ENCODE measurements at regions not wholly inside any gene's neighbourhood (a gene's known extent, or its start where the extent isn't known, plus 50 kb on each side); places are given as distances from the start of the nearest gene placed in this dataset.

- Histone ChIP-seq H3K9ac (no peak overlapping the region), H3K4me2 (ENCODE audit: low read length) (no peak overlapping the region), H3K4me1 (no peaks in the 10 kb centered on the region), H3K27me3 (ENCODE audit: control insufficient read depth, insufficient read depth, low read length) (no peaks in the 10 kb centered on the region), H3K27ac (no peak overlapping the region), H2AFZ (no peak overlapping the region), H3K79me2 (no peaks in the 10 kb centered on the region), H3K36me3 (ENCODE audit: control insufficient read depth, insufficient read depth, low read length) (no peaks in the 10 kb centered on the region), H3K9me3 (ENCODE audit: control insufficient read depth, low read length) (no peaks in the 10 kb centered on the region), H3K4me3 (ENCODE audit: low read depth, low read length) (no peak overlapping the region)
- no peak for TF ChIP-seq CTCF (IDR thresholded peaks at IDR 0.05)
Observed at GRCh38 chr7:39824456-39825200, 125.4 kb upstream of the CDK13 start.

DNA sequence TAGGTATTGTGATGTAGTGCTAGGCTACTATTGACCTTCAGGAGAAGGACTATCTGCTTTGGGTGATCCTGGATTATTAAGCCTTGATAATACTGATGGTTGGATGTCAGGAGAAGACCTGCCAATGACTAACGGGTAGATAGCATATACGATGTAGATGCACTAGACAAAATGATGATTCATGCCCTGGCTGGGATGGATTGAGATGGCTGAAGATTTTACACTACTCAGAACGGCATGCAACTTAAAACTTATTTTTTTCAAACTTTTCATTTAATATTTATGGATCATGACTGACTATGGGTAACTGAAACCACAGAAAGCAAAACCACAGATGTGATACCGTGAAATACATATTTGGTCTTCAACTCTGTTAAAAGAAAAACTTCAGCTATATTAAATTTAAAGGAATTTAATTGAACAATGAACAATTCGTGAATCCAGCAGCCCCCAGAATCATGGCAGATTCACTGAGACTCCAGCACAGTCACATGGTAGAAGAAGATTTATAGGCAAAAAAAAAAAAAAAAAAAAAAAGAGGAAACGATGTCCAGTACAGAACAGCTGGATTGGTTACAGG lies 124.6 kb upstream of the CDK13 start:
- no peaks in the 10 kb centered on the region for H3K4me1 ChIP-seq
- H3K9ac ChIP-seq: no peak overlapping the region
- H3K4me3 ChIP-seq (ENCODE audit: low read depth, low read length): no peak overlapping the region
- no peak for TF ChIP-seq CTCF (IDR thresholded peaks at IDR 0.05)
- H3K4me2 ChIP-seq (ENCODE audit: low read length): no peak overlapping the region
- no peak overlapping the region for H3K27ac ChIP-seq
- no peak overlapping the region for H2AFZ ChIP-seq
- no peaks in the 10 kb centered on the region for H3K79me2 ChIP-seq
- H3K9me3 ChIP-seq (ENCODE audit: control insufficient read depth, low read length): no peaks in the 10 kb centered on the region
- no peaks in the 10 kb centered on the region for H3K27me3 ChIP-seq (ENCODE audit: control insufficient read depth, insufficient read depth, low read length)
- H3K36me3 ChIP-seq (ENCODE audit: control insufficient read depth, insufficient read depth, low read length): no peaks in the 10 kb centered on the region

- H3K36me3 ChIP-seq (ENCODE audit: control insufficient read depth, insufficient read depth, low read length): no peaks in the 10 kb centered on the region
- H2AFZ ChIP-seq: no peak overlapping the region
- H3K4me2 ChIP-seq (ENCODE audit: low read length): no peak overlapping the region
- H3K79me2 ChIP-seq: no peaks in the 10 kb centered on the region
- no peaks in the 10 kb centered on the region for H3K9me3 ChIP-seq (ENCODE audit: control insufficient read depth, low read length)
- H3K4me3 ChIP-seq (ENCODE audit: low read depth, low read length): no peak overlapping the region
- no peak overlapping the region for H3K9ac ChIP-seq
- no peak overlapping the region for H3K27ac ChIP-seq
- TF ChIP-seq CTCF (IDR thresholded peaks at IDR 0.05): no peak
- no peaks in the 10 kb centered on the region for H3K27me3 ChIP-seq (ENCODE audit: control insufficient read depth, insufficient read depth, low read length)
- H3K4me1 ChIP-seq: no peaks in the 10 kb centered on the region
Observed at GRCh38 chr7:39826166-39826565, 123.9 kb upstream of the CDK13 start.

DNA sequence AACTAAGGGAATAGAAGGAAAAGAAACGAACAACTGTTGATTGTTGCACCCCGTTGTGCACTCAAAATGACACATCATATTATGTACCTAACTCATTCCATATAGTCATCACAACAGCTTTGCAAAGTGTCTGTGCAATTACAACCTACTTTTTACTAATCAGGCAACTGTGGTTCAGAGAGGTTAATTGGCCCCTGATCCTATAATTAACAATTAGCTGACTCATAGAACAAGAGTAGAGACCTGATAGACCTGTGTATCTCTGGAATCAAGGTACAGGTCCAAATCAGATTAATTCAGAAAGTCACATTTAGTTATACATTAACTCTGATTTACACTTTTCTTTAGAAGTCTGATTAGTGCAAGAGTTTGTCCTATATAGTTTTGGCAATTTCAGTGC lies 122.5 kb upstream of the CDK13 start:
- H3K9me3 ChIP-seq (ENCODE audit: control insufficient read depth, low read length): no peaks in the 10 kb centered on the region
- H3K4me2 ChIP-seq (ENCODE audit: low read length): no peak overlapping the region
- H3K9ac ChIP-seq: no peak overlapping the region
- no peak overlapping the region for H2AFZ ChIP-seq
- H3K79me2 ChIP-seq: no peaks in the 10 kb centered on the region
- no peaks in the 10 kb centered on the region for H3K4me1 ChIP-seq
- no peaks in the 10 kb centered on the region for H3K36me3 ChIP-seq (ENCODE audit: control insufficient read depth, insufficient read depth, low read length)
- H3K27ac ChIP-seq: no peak overlapping the region
- no peak for TF ChIP-seq CTCF (IDR thresholded peaks at IDR 0.05)
- no peak overlapping the region for H3K4me3 ChIP-seq (ENCODE audit: low read depth, low read length)
- H3K27me3 ChIP-seq (ENCODE audit: control insufficient read depth, insufficient read depth, low read length): no peaks in the 10 kb centered on the region

GRCh38 chr7:39829028-39829427 lies 121.0 kb upstream of the CDK13 start:
- H3K4me1 ChIP-seq: no peaks in the 10 kb centered on the region
- H2AFZ ChIP-seq: no peak overlapping the region
- no peak for TF ChIP-seq CTCF (IDR thresholded peaks at IDR 0.05)
- H3K36me3 ChIP-seq (ENCODE audit: control insufficient read depth, insufficient read depth, low read length): no peaks in the 10 kb centered on the region
- H3K79me2 ChIP-seq: no peaks in the 10 kb centered on the region
- no peak overlapping the region for H3K27ac ChIP-seq
- H3K4me2 ChIP-seq (ENCODE audit: low read length): no peak overlapping the region
- no peaks in the 10 kb centered on the region for H3K27me3 ChIP-seq (ENCODE audit: control insufficient read depth, insufficient read depth, low read length)
- no peaks in the 10 kb centered on the region for H3K9me3 ChIP-seq (ENCODE audit: control insufficient read depth, low read length)
- no peak overlapping the region for H3K4me3 ChIP-seq (ENCODE audit: low read depth, low read length)
- no peak overlapping the region for H3K9ac ChIP-seq

Data from parathyroid adenoma (tissue), 2 donors.